Activated naive CD4-positive, alpha-beta T cell treated with anti-CD3 and anti-CD28 coated beads, Interleukin-2, amount 50 U/mL, for 16 hours (primary cell): ENCODE measurements at regions not wholly inside any gene's neighbourhood (a gene's known extent, or its start where the extent isn't known, plus 50 kb on each side); places are given as distances from the start of the nearest gene placed in this dataset.
"Not testable (repeated sequence)": the region's sequence is repeated elsewhere in the genome, so short reads cannot be mapped to it uniquely, and the experiment has no call there.

Experiments
- DNase-seq: peaks from one replicate; pipeline ENCODE4 v3.0.0-alpha.2; 2020

DNA sequence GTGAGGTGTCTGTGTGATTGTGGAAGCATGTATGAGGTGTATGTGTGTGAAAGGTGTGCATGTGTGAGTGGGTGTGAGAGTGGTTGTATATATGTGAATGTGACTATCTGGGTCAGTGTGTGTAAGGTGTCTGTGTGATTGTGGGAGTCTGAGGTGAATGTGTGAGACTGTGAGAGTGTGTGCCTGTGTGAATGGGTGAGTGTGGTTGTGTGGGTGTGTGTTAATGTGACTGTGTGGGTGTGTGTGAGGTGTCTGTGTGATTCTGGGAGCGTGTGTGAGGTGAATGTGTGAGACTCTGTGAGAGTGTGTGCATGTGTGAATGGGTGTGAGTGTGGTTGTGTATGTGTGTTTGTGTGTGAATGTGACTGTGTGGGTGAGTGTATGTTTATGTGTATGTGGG lies 385.1 kb downstream of the TCERG1L start:
- DNase-seq = no peak

DNA sequence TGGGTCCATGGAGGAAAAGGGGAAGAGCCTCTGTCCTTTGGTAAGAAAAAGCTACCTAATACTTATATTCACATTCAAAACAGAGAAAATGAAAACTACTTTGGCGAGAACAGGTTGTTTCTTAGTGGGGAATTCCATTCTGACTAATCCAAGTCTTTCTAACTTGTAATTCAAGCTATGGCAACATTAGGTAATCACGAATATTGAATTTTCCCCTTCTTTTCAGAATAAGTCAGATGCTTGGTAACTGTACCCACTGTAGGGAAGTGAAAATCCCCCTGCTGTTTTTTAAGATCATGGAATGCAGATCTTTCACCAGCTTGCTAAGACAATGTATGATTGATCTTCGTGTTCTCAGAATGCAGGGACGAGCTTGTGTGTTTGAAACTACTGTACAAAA lies 384.4 kb downstream of the TCERG1L start:
- no peak for DNase-seq

DNA sequence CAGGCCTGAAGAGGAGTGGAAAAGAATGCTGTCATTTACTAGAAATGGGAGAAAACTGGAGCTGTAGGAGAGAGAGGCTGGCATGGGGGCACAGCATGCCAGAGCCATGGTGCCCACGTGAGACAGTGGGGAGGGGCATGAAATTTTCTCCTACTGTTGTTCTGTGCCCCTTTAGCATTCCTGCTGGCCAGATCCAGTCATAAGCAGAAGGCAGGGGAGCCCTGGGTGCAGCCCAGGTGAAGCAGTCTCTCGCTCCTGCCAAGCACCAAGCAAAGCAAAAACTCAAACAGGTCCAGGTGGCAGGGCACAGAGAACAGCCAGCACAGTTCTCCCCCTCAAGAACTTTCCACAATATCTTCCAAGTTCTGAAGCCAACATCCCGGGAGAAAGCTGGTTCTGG lies 383.2 kb downstream of the TCERG1L start:
- no peak for DNase-seq

DNA sequence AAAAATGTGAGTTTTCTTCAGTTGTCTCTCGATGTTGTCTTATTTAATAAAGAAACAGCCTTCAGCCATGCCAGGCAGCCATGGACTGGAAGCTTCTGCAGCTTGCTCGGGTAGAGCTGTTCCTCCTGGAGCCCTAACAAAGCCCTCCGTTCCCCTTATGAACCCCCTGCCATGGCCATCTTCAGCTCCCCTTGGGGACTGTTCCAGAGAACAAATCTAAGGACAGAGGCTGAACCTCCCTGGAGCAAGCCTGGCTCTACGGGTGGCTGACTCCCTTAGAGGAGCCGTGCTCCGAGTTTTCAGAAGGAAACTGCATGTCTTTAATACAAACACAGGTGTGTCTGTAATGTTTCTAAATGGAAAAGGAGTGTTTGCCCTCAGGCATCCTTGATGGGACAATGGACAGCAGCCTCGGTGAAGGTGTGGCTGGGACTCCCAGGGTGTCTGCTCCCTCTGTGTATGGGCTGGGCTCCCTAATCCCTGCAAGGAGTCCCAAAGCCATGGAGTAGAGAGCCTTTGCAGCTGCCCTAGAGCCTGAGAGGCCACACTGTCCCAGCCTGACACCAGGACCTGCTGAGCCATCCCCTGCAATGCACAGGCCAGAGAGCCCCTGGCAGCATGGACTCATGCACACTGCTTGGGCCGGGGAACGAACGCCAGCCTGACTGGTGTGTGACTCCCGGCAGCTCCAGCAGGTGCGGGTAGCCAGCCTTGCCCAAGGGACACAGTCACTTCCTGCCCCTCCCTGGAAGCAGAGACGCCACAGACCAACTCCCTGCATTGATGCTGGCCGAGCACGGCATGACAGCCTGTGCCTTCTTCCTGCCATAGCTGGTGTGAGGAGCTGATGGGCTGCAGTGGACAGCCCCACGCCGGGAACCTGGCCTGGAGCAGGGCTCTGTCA lies 381.8 kb downstream of the TCERG1L start:
- no peak for DNase-seq

DNA sequence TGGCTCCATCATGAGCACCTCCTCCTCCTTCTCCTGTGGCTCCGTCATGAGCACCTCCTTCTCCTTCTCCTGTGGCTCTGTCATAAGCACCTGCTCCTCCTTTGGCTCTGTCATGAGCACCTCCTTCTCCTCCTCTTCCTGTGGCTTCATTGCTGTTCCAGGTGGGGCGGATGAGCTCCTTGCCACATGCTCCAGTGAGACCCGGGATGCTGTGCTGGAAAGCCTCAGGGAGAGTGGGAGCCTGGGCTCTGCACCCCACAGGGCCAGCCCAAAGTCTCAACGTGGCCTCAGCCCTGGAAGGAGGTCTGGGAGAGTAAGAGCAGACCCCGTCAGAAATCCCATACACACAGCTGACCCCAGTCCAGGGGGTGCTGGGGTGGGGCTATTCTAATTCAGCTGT lies 380.7 kb downstream of the TCERG1L start:
- no peak for DNase-seq

DNA sequence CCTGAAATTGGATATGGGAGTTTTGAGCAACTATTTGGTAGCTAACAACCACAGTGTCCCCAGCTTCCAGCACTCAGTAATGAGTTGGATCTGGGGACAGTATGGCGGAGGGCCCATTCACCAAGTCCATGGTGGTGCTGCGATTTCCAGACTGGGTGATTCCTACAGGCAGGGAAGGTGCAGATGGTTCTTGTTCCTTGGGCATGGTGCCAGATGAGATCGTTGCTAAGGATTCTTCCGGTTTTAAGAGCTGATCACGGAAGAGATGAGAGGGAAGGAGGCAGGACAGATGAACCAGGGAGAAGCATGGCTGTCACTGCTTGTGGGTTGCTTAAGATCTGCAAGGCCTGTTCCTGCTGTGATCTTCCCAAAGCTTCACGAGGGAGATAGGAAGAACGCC lies 380.3 kb downstream of the TCERG1L start:
- DNase-seq = no peak

DNA sequence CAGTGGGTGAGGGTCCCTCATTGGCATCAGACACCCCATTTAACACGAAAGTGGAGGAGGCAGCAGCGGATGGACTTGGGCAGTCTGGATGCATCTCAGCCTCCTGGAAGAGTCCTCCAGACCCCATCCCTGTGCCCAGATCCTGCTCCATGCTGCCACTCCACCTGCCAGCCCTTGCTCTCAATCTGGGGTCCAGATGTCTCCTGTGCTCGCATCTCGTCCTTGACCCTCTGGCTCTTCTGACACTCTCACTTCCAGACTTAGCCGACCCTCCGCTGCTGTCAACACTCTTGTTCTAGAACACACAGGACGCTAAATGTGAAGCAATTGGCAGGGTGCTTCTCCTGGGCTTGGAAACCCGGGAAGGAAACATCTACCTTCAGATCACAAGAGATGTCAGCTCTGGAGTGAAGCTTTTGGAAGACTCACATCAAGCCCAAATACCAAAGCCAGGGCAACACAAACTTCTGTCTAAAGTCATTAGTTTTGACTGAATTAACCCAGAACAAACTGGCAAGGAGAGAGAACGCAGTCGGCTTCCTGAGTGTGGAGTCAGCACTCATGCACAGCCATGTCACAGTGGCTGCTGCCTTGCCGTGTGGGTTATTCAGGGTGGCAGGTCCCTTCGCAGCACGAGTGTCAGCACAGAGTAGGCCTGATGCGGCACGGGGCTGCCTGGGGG lies 379.1 kb downstream of the TCERG1L start:
- no peak for DNase-seq

DNA sequence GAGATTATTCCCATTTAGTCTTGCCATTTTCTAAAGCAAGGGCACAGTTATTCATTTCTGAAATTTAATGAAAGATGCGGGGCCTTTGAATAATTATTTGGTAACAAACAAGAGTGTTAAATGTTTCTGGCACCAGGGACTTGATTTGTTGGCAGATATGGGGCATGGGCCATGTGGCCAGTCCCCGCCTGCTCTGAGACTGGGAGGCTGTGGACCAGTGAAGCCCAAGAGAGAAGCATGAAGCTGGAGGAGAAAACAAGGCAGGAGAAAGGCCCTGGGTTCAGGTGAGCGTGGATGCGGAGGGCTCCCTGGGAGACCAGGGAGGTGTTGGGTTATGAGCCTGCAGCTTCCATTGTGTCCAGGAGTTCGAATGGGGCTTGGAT lies 378.5 kb downstream of the TCERG1L start:
- no peak for DNase-seq

DNA sequence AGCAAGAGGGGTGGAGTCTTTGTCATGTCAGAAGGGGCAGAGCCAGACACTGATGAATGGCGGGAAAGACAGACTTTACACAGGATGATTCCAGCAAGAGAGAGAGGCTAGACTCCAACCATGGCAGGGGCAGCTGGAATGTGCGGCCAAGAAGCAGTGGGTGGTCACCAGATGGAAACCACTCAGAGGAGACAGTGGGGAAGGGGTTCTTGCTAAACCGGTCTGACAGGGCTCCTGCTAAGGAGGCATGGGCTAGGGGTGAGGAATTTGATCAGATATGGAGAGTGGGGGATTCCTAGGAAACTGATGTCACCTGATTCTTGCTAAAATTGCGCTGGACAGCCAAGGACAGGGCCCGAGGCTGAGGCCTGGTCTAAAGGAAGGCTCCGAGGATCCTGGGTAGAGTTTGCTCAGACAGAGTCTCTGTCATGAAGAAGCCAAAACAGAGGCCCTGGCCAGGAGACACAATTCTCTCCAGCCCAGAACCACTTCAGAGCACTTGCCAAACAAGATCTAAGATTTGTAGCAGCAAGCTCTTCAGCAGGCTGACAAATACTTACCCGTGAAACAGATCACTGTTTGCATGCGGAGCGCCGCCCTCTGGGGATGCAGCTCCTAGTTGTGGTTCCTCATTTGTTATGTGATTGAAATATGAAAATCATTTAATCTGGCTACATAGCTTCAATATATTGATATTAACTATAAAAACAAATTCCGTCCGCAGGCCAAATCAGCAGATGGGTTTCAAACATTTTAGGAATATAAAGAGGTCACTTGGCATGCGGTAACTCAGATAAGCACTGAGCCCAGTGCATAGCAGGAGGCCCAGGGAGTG lies 377.0 kb downstream of the TCERG1L start:
- DNase-seq = no peak

DNA sequence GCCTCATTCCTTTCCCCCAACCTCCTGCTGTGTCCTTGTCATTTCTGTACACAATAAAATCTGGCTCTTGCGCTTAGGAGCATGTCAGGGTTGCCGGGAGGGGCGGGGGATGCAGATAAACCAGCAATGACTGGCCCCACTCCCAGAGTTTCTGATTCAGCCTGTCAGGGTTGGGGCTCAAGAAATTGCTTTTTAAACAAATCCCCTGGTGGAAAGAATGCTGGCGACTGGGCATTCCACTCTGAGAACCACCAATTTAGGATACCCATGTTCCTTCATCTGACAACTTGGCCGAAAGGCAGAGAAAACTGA lies 376.4 kb downstream of the TCERG1L start:
- no peak for DNase-seq

DNA sequence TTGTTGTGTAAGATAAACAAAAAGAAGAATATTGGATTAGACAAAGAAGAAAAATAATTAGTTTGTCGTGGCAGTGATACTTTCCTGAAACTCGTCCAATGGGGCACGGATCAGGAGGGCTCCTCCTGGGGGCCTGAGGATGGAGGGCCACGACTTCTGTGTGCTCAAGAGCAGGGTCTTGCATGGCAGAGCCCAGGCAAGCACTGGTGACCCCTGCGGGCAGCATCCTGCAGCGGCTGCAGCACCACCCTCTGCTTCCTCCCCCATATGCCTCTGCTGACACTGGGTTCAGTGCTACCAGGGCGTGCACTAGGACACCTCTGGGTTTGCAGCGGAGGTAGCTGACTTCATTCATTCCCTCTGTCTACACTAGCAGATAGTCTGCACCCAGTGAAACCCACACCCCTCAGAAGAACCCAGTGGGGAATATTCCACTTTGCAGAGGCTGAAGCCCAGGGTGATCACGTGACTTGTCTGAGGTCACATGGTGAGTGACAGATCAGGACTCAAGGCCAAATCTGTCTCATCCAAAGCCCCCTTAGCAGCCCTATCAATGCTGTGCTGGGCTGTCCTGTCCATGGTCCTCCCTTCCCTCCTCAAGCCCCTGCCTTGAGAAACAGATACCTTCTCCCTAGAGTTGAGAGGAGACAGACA lies 375.5 kb downstream of the TCERG1L start:
- no peak for DNase-seq

DNA sequence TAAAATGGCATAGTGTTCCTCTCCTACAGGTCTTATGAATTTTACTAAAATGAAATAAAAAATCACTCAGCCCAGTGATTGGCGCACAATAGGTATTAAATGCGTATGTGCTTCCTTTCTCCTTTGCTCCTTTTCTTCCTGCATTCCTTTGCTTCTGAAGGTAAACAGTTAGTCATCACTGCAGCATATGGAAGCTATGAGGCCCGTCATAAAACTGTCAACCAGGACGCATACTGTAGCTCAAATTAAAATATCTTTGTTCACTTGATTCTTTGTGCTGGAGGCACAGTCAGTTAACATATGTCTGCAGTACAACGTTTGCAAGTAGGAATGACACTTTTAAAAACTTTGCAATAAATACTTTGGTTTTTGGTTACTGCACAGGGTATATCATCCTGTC lies 374.7 kb downstream of the TCERG1L start:
- no peak for DNase-seq

DNA sequence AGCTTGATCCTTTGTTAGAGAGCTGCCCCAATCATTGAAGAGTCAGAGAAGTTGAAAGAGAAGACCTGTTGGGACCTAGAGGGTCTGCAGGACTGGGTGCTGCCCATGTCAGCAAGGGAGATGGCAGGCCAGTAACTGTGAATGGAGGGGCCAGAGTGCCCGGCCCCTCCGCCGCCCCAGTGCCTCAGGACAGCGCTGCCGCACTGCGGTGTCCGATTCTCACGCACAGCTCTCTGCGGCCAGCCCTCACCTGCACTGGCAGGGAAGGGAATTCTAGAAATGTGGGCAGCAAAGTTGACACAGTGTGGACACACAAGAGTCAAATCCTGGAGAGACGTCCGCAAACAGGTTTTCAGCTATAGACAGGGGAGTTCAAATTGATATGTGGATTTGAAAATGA lies 373.5 kb downstream of the TCERG1L start:
- no peak for DNase-seq

DNA sequence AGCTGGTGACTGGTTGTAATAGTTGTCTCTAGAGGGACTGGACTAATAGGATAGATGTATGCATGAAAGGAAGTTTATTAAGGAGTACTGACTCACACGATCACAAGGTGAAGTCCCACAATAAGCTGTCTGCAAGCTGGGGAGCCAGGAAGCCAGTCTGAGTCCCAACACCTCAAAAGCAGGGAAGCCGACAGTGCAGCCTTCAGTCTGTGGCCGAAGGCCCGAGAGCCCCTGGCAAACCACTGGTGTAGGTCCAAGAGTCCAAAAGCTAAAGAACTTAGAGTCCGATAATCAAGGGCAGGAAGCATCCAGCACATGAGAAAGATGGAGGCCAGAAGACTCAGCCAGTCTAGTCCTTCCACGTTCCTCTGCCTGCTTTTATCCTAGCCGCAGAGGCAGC lies 372.6 kb downstream of the TCERG1L start:
- DNase-seq = not testable (repeated sequence)

DNA sequence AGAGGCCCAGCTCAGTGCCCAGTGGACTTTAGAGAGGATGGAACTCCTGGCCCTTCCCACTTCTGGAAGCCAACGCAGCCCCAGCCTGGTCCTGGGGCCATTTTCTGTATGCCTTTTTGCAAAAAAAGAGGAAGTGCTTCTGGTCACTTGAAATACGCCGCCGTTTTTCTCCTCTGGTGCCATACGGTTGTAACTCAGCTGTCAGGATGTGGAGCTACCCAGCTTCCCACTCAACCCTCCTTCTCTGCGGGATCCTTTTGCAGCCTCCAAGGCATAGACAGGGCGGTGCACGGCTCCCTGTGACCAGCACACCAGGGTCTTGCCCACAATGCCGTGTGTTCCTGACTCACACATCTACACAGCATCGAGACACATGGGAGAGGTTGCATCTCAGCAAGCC lies 369.6 kb downstream of the TCERG1L start:
- DNase-seq = no peak

DNA sequence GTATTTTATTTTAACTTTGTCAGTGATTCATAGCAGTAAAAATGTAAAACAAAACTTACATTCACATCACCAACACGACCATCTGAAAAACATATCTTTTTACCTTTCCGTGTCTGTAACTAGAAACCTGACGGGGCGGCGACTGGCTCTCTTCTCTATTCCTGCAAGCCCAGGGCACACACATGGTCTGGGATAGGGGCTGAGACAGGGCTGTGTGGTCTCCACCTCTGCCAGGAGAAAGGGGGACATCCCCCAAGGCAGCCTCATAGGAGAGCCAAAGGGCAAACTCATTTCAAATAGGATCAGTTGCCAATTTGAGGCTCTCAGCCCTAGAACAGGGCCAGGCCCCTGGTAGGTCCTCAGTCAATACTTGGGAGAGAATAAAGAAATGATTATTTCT lies 359.4 kb downstream of the TCERG1L start:
- no peak for DNase-seq

DNA sequence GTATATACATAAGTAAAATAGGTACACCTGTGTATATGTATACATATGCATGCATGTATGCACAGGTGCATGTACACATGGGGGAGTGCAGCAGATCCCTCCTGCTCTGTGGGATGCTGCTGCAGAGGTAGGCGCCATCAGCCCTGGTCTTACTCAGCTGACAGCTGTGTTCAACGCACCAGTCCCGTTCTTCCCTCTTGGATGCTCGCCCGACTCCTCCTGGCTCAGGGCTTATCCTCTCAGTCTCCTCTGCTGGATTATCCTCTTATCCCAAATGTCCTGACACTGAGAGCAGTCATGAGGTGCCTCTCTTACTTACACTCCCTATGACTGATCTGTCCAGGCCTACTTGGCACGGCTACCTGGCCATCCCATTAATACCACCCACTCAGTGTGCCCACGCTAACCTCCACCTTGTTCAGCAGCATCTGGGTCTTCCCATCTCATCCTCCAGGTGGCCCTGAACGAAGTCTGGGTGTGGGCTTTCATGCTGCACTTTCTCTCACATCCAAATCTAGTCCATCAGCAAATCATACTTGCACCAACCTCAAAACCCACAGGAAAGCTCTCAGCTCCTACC lies 357.1 kb downstream of the TCERG1L start:
- DNase-seq = no peak

DNA sequence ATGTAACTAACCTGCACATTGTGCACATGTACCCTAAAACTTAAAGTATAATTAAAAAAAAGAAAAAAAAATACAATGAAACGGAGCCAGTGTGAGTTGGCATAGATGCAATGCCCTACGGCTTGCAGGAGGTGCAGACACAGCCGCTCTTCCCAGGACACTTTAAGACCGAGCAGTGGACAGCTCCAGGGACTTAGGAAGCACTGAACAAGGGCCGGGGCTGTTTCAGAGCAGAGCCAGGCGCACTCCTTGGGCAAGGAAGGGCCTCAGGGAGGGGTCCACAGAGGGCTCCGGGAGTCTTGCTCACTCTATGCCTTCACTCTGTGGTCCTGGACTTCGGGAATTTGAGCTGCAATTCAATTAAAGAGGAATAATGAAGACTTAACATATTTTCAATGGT lies 355.3 kb downstream of the TCERG1L start:
- DNase-seq = no peak

DNA sequence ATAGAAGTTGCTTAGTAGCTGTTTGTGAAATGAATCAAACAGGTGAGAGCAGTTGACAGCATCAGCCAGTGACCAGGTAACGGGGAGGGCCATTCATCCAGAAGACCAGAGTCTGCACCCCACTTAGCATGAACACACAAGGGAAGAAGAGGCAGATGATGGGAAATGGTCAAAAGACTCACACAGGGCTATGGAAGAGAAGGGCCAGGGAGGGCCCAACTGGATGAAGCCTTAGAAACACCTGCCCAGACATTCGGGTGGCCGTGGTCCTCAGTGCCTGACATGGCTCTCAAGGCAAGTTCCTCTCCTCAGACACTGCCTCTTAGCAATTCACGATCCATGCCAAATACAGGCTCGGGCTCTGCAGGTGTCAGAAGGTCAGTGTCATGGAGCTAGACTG lies 354.1 kb downstream of the TCERG1L start:
- DNase-seq = no peak

DNA sequence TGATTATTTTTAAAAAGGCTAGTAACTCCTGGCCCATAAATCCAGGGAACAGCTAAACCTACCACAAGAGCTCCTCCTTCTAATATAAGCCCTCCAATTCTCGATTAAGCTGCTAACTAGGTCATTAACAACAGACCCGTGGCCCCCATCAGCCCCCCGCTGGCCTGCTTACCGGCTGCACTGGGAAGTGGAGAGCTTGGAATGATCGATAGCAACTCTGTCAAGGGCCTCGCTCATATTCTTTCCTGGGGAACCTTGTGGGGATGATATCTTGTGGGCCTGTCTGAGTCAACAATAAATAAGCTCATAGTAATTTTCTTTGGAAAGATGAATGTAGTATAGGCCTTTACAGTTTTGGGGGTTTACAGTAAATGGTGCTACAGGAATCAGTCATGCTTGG lies 353.5 kb downstream of the TCERG1L start:
- DNase-seq = no peak

DNA sequence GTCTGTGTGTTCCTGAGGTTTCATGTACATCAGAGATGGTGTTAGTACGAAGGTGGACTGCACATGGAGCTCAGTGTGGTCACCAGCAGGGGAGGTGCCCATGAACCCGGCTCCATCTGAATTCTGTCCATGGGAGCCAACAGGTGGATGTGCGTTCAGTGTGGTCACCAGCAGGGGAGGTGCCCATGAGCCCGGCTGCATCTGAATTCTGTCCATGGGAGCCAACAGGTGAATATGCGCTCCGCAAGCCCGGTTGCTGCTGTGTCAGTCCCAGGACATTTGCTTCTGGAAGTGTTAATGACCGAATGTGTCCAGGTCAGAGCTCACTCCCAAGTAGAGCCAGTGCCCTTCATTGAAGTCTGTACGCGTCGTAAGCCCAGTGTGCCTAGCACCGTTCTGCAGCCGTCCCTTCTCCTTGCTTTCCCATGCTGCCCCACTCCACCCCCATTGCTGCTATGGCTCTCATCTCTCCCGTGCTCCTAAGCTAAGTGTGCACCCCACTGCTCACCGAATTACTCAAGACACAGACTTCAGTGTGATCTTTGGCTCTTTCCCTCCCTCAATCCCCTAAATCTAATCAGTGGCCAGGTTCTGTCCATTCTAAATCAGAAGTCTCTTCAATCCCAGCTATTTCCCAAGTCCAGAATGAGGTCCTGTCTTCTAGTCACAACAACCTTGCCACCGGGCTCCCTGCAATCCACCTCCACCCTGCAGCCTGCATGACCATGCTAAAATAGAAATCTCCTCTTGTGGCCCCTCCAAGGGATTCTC lies 352.4 kb downstream of the TCERG1L start:
- no peak for DNase-seq

DNA sequence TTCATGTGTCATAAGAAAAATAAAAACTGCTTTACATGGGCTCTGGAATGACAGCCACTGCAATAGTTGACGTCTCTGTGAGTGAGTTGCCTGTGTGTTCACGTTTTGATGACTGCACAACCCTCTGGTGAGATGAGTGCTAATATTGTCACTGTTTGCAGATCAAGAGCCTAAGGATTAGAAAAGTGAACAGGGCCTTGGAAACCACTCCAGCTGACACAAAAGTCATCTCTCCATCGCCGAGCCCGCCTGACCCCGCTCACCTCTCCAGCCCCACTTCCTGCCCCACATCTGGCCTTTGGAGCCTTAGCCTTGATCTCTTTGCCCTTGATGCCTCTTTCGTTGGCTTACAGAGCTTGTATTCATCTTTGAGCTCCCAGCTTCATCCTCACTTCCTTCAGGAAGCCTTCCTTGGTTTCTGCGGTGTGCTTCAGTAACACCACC lies 351.7 kb downstream of the TCERG1L start:
- no peak for DNase-seq
